H1 (cell line): ENCODE measurements at regions not wholly inside any gene's neighbourhood (a gene's known extent, or its start where the extent isn't known, plus 50 kb on each side); places are given as distances from the start of the nearest gene placed in this dataset.
A peak's percentile ranks its signal among the peaks of the same experiment; 100 is the strongest.

Source experiments
- CTCF ChIA-PET: fragments of 300-600 bp; sonication (Branson Sonifier 250); formaldehyde crosslinking; loops from one replicate; lab custom pipeline; 2021; ENCODE audit not compliant: partially characterized antibody; lab: Charles Lee
- POLR2A ChIA-PET: fragments of 300-600 bp; sonication (Branson Sonifier 250); formaldehyde crosslinking; loops from one replicate; lab custom pipeline; 2021; ENCODE audit warnings: inconsistent platforms; ENCODE audit not compliant: partially characterized antibody; lab: Charles Lee
- DNase-seq, 2 experiments: peaks; one replicate each; pipeline versions ENCODE4 v3.0.0 to v3.0.0-alpha.2; 2010 to 2022; ENCODE audit warnings: low spot score in 2 of 2, low read depth in 1 of 2, mixed read lengths in 1 of 2
- FAIRE-seq: peaks from 2 replicates; lab custom pipeline; 2011; peaks lifted over from hg19 to GRCh38; lab: Jason Lieb, UNC
- H2AFZ ChIP-seq: 2 replicates; pipeline ENCODE4 v1.8.1; 2012; ENCODE audit warnings: low read length, inconsistent platforms
- H2AK5ac ChIP-seq: 2 replicates; pipeline ENCODE4 v1.6.1; 2013; ENCODE audit warnings: low read depth, low read length
- H2BK120ac ChIP-seq: replicated peaks from 2 replicates; pipeline ENCODE3; 2013; ENCODE audit warnings: low read depth, low read length, inconsistent platforms
- H2BK12ac ChIP-seq: 2 replicates; pipeline ENCODE4 v1.6.1; 2013; ENCODE audit warnings: low read depth, low read length
- H2BK15ac ChIP-seq: 2 replicates; pipeline ENCODE4 v1.6.1; 2013; ENCODE audit warnings: low read length
- H2BK20ac ChIP-seq: 2 replicates; pipeline ENCODE4 v1.6.1; 2013; ENCODE audit warnings: low read length
- H2BK5ac ChIP-seq: 2 replicates; pipeline ENCODE4 v1.6.1; 2013; ENCODE audit warnings: low read depth, low read length
- H3K14ac ChIP-seq: 2 replicates; pipeline ENCODE4 v1.6.1; 2013; ENCODE audit warnings: inconsistent platforms; ENCODE audit not compliant: insufficient read length
- H3K18ac ChIP-seq: 2 replicates; pipeline ENCODE4 v1.6.1; 2013; ENCODE audit warnings: low read length; ENCODE audit errors: extremely low read depth
- H3K23ac ChIP-seq: 2 replicates; pipeline ENCODE4 v1.6.1; 2013; ENCODE audit warnings: inconsistent platforms; ENCODE audit not compliant: insufficient read length
- H3K23me2 ChIP-seq: 2 replicates; pipeline ENCODE4 v1.6.1; 2013; ENCODE audit warnings: low read depth, low read length
- H3K27ac ChIP-seq: 2 replicates; pipeline ENCODE4 v1.6.1; 2011; ENCODE audit warnings: low read depth, low read length, inconsistent platforms
- H3K27me3 ChIP-seq, 4 experiments: replicated peaks in 1 of 4; 1 replicate in 1 of 4; 2 replicates in 3 of 4; pipeline versions ENCODE4 v1.6.1 to v1.8.1; 2011 to 2013; ENCODE audit warnings: low read length in 3 of 4, mild to moderate bottlenecking in 3 of 4, inconsistent platforms in 2 of 4, mixed read lengths in 2 of 4, moderate library complexity in 1 of 4; ENCODE audit not compliant: control insufficient read depth in 3 of 4, insufficient read depth in 3 of 4; ENCODE audit errors: extremely low read depth in 1 of 4
- H3K36me3 ChIP-seq, 4 experiments: 2 replicates each; pipeline versions ENCODE4 v1.6.1 to v1.8.1; 2011 to 2013; ENCODE audit warnings: mild to moderate bottlenecking in 4 of 4, low read length in 3 of 4, moderate library complexity in 2 of 4, control low read depth in 1 of 4, inconsistent platforms in 1 of 4; ENCODE audit not compliant: insufficient read depth in 4 of 4, control insufficient read depth in 2 of 4
- H3K4ac ChIP-seq: replicated peaks from 2 replicates; pipeline ENCODE3; 2013; ENCODE audit warnings: low read length, low read depth, mixed read lengths, inconsistent platforms; ENCODE audit not compliant: insufficient read length
- H3K4me1 ChIP-seq, 4 experiments: replicated peaks in 1 of 4; 1 replicate in 1 of 4; 2 replicates in 3 of 4; pipeline versions ENCODE4 v1.6.1 to v1.8.1; 2011 to 2013; ENCODE audit warnings: low read length in 3 of 4, inconsistent platforms in 2 of 4, mixed read lengths in 1 of 4; ENCODE audit not compliant: insufficient read depth in 4 of 4, control insufficient read depth in 3 of 4
- H3K4me2 ChIP-seq, 2 experiments: 2 replicates each; pipeline versions ENCODE4 v1.6.1 to v1.8.1; 2011 to 2013; ENCODE audit warnings: low read depth in 2 of 2, low read length in 2 of 2, control low read depth in 1 of 2, inconsistent platforms in 1 of 2, mild to moderate bottlenecking in 1 of 2; ENCODE audit not compliant: insufficient read depth in 1 of 2
- H3K4me3 ChIP-seq, 4 experiments: fragments of 200-600, 300-600 bp in 1 of 4; sonication (generic), shearing (Covaris generic), sonication (Bioruptor Twin) in 1 of 4; 2 replicates each; pipeline versions ENCODE4 v1.5.1 to v1.8.1; 2011 to 2016; ENCODE audit warnings: low read length in 4 of 4, low read depth in 3 of 4, control low read depth in 2 of 4, inconsistent platforms in 2 of 4, mild to moderate bottlenecking in 2 of 4, mixed read lengths in 1 of 4, moderate library complexity in 1 of 4; ENCODE audit not compliant: insufficient read depth in 2 of 4; ENCODE audit errors: extremely low read depth in 1 of 4
- H3K56ac ChIP-seq: replicated peaks from 2 replicates; pipeline ENCODE3; 2013; ENCODE audit warnings: low read depth, mild to moderate bottlenecking, mixed read lengths, low read length, inconsistent platforms; ENCODE audit not compliant: insufficient read length
- H3K79me1 ChIP-seq: 2 replicates; pipeline ENCODE4 v1.6.1; 2013; ENCODE audit warnings: low read depth, low read length, control low read depth
- H3K79me2 ChIP-seq, 2 experiments: 2 replicates each; pipeline versions ENCODE4 v1.6.1 to v1.8.1; 2012 to 2013; ENCODE audit warnings: low read length in 2 of 2, mild to moderate bottlenecking in 2 of 2, inconsistent platforms in 1 of 2; ENCODE audit not compliant: insufficient read depth in 2 of 2, control insufficient read depth in 1 of 2
- H3K9ac ChIP-seq, 4 experiments: replicated peaks in 1 of 4; 1 replicate in 1 of 4; 2 replicates in 3 of 4; pipeline versions ENCODE4 v1.6.1 to v1.8.1; 2011 to 2013; ENCODE audit warnings: low read depth in 3 of 4, low read length in 3 of 4, control low read depth in 2 of 4, mild to moderate bottlenecking in 2 of 4, moderate library complexity in 2 of 4, inconsistent platforms in 1 of 4; ENCODE audit errors: extremely low read depth in 1 of 4
- H3K9me3 ChIP-seq, 2 experiments: 2 replicates each; pipeline versions ENCODE4 v1.6.1 to v1.8.1; 2012 to 2013; ENCODE audit warnings: mild to moderate bottlenecking in 2 of 2, moderate library complexity in 2 of 2, control low read depth in 1 of 2, inconsistent platforms in 1 of 2, low read depth in 1 of 2, low read length in 1 of 2, mixed read lengths in 1 of 2; ENCODE audit not compliant: insufficient read depth in 2 of 2
- H4K20me1 ChIP-seq, 2 experiments: replicated peaks in 1 of 2; 2 replicates each; pipeline versions ENCODE3 to v1.8.1; 2011 to 2013; ENCODE audit warnings: inconsistent platforms in 2 of 2, low read length in 2 of 2, mild to moderate bottlenecking in 1 of 2; ENCODE audit not compliant: insufficient read depth in 2 of 2, control insufficient read depth in 1 of 2
- H4K5ac ChIP-seq: 2 replicates; pipeline ENCODE4 v1.6.1; 2013; ENCODE audit warnings: low read length, low read depth, mixed read lengths, inconsistent platforms; ENCODE audit not compliant: insufficient read length
- H4K8ac ChIP-seq: 2 replicates; pipeline ENCODE4 v1.8.0; 2013; ENCODE audit warnings: mild to moderate bottlenecking, moderate library complexity, low read length, inconsistent platforms; ENCODE audit not compliant: insufficient read depth; ENCODE audit errors: extremely low read depth
- H4K91ac ChIP-seq: replicated peaks from 2 replicates; pipeline ENCODE3; 2013; ENCODE audit warnings: low read length, mixed read lengths, inconsistent platforms; ENCODE audit not compliant: insufficient read length
- BACH1 ChIP-seq: IDR thresholded peaks from 2 replicates; pipeline ENCODE4 v1.6.1; 2012; ENCODE audit warnings: low read length, improper control_type of control experiment
- KDM4A ChIP-seq: IDR thresholded peaks from one replicate; pipeline ENCODE4 v1.7.1; 2012; ENCODE audit warnings: low read depth, mild to moderate bottlenecking, moderate library complexity, low read length, inconsistent platforms; ENCODE audit not compliant: severe bottlenecking
- KDM5A ChIP-seq: fragments of 200-600 bp; IDR thresholded peaks from 2 replicates; pipeline ENCODE4 v1.7.1; 2012; ENCODE audit warnings: mild to moderate bottlenecking, low read length, inconsistent platforms, mixed read lengths
- TBP ChIP-seq: IDR thresholded peaks from 2 replicates; pipeline ENCODE4 v1.6.1; 2011; ENCODE audit warnings: low read depth, low read length, improper control_type of control experiment
- WGBS, 2 experiments: shearing (Covaris generic) in 1 of 2; methylation state at CpG; one replicate each; pipeline versions ENCODE4 v1.1.6 to v1.1.7; 2013 to 2015; ENCODE audit warnings: low lambda C conversion rate in 2 of 2, mixed read lengths in 2 of 2, inconsistent platforms in 1 of 2, low coverage in 1 of 2, missing lambda C conversion rate in 1 of 2; ENCODE audit not compliant: insufficient replicate concordance in 2 of 2, insufficient coverage in 1 of 2, insufficient read length in 1 of 2; ENCODE audit errors: extremely low coverage in 1 of 2, missing lambda C conversion rate in 1 of 2; 5-methylcytosine and 5-hydroxymethylcytosine counted together

DNA sequence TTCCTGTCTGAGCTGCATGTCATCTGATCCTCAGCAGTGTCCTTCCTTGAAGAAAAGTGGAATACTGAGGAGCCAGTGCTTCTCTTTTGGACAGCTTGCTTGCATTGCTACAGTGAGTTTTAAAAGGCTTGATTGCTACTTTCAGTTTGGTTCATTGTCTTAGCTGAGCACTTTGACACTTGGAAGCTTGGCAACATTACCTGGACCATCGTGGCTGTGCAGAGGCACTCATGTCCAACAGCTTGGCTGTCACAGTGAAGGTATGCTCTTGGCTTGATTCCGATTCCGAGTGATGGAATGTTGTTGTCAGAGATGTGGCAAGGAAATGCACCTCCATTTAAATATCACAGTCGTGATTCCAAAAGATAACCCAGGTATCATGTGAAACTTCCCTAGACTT, 102.4 kb downstream of the FAS start:
- H2BK12ac ChIP-seq = peak overlapping the region; percentile 60
- H3K4me2 ChIP-seq = no peak overlapping the region
- 0 out of 2 replicates have a peak overlapping the region, but pooled peaks have one; percentile 6 for H2AFZ ChIP-seq
- H3K18ac ChIP-seq = no peak overlapping the region
- no peak overlapping the region for H4K91ac ChIP-seq
- H2BK5ac ChIP-seq = no peak overlapping the region
- no peak overlapping the region for H2AK5ac ChIP-seq
- no peaks in the 10 kb centered on the region for H3K36me3 ChIP-seq
- no peak overlapping the region for H4K5ac ChIP-seq
- WGBS, 2 experiments = 91% methylated on average over 4 of the region's 4 CpGs; no CpG with 5 or more reads in 1 of the 2 experiments
- H3K23me2 ChIP-seq = no peaks in the 10 kb centered on the region; the same call in 1 of the 2 replicates
- H3K23ac ChIP-seq = no peak overlapping the region
- H3K56ac ChIP-seq = no peak overlapping the region
- no peaks in the 10 kb centered on the region for H3K79me2 ChIP-seq
- H2BK20ac ChIP-seq = no peak overlapping the region
- no peaks in the 10 kb centered on the region for H3K79me1 ChIP-seq
- H3K4me3 ChIP-seq = no peak overlapping the region
- no peaks in the 10 kb centered on the region; a peak in 1 of 7 replicates for H3K4me1 ChIP-seq
- TF ChIP-seq KDM4A (no peak), KDM5A (no peak), BACH1 (no peak), TBP (no peak)
- no peak overlapping the region for H3K4ac ChIP-seq
- H3K9ac ChIP-seq = no peak overlapping the region
- H3K14ac ChIP-seq = no peak overlapping the region
- H2BK15ac ChIP-seq = no peak overlapping the region
- ChIA-PET POLR2A (no interaction called here), CTCF (interaction anchor here (1.6 kb wide), 1 partner anchor 12 kb away, joined by 5 read pairs; no protein-coding TSS in a partner anchor)
- no peaks in the 10 kb centered on the region for H4K20me1 ChIP-seq
- no peak overlapping the region for H3K27ac ChIP-seq
- no peak for FAIRE-seq
- H2BK120ac ChIP-seq = no peak overlapping the region
- no peaks in the 10 kb centered on the region for H3K27me3 ChIP-seq
- no peak for DNase-seq
- H3K9me3 ChIP-seq = no peaks in the 10 kb centered on the region
- H4K8ac ChIP-seq = no peak overlapping the region
